AG08395 (cell line): ENCODE measurements at regions not wholly inside any gene's neighbourhood (a gene's known extent, or its start where the extent isn't known, plus 50 kb on each side); places are given as distances from the start of the nearest gene placed in this dataset.
A peak's percentile ranks its signal among the peaks of the same experiment; 100 is the strongest.
"Not testable (repeated sequence)": the region's sequence is repeated elsewhere in the genome, so short reads cannot be mapped to it uniquely, and the experiment has no call there.

Source experiments
- DNase-seq: peaks from one replicate; pipeline ENCODE4 v3.0.0; 2012; ENCODE audit warnings: mixed read lengths, low spot score

DNA sequence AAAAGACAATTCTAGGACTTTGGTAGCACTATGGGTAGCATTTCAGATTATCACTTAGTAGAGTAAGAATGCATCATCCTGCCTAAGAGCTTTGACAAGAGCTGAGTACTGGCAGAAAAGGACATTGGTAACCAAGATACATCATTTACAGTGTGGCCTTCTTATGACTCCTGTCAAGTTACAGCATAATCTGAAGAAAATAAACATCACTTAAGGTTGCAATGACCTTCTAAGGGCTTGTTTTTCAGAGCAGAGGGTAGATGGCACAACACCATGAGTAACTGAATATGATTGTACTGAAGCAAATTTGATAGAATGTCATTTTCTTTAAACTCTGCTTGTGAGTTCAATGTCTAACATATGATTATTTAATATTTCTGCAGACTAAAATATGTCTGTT lies 822.6 kb downstream of the TBC1D32 start:
- no peak for DNase-seq

DNA sequence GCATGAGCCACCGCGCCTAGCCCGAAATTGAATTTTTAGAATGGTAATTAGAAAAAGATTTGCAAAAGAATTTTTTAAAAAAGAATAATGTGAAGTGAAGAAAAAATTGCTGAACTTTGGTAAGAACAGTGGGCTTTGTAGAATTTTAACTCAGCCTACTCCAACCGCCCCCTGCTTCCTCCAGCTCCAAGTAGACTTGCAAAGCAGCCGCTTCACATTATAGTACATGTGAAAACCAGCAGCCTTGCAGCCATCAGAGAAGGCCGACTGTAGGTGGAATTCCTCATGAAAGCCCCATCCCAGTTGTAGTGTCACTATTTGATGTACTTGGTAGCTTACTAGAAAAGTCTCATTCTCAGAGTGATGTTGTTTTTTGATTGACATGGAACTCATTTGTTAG lies 835.6 kb downstream of the TBC1D32 start:
- no peak for DNase-seq

DNA sequence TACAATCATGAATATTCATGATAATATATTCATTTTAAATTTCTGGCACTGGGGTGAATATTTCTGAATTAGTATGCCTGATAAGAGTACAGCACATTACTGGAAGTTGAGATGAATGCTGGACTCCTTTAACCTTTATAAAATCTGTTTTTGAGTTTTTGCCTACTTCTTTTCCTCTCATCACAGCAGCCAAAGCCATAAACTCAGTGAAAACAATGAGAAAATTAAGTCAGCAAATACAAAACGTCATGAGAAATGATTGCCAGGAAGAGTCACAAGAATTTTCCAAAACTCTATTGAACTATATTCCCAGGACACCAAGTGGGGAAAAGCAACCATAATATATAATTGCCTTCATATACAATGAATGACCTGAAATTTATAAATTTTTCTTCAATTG lies 837.6 kb downstream of the TBC1D32 start:
- DNase-seq = no peak

DNA sequence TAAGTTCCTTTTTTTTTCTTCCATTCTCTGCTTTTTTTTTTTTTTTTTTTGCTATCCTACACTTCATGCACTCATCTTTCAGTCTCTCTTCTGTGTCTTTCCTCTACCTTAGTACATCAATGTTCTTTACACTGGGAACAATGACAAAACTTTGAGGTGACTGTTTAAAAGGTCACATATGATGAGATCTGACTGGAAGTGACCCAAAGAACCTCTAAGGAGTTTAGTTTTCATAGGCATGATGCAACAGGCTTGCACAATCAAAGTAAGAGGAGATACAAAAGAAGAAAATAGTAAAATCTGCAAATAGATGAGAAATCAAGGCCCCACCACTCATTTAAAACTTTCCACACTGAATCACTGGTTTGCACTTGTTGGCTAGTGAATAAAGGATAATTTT lies 840.8 kb downstream of the TBC1D32 start:
- DNase-seq = no peak

DNA sequence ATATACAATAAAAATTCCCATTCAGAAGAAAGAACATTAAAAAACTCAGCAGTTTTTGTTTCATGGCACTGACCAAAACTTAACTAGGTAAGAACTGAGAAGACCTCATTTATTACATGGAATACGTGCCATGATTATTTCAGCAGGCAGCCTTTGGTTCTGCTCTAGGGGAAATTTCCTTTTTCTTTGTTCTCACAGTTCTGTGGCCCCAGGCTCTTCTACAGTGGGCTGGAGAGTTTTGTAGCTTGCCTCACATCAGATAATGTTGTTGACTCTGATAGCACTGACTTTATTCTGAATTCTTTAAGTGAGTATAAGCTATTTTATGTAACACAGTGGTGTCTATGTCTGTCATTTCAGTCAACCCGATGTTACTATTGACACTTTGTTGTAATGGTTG lies 844.3 kb downstream of the TBC1D32 start:
- no peak for DNase-seq

DNA sequence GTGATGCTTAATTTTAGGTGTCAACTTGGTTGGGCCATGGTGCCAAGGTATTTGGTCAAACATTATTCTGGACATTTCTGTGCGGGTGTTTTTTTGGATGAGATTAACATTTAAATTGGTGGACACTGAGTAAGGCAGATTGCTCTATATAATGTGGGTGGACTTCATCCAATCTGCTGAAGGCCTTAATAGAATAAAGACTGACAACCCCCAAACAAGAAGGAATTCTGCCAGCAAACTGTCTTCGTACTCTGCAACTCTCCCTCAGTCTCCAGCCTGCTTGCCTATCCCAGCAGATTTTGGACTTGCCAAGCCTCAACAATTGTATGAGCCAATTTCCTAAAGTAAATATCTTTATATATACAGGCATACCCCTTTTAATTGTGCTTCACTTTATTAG lies 850.1 kb downstream of the TBC1D32 start:
- no peak for DNase-seq

DNA sequence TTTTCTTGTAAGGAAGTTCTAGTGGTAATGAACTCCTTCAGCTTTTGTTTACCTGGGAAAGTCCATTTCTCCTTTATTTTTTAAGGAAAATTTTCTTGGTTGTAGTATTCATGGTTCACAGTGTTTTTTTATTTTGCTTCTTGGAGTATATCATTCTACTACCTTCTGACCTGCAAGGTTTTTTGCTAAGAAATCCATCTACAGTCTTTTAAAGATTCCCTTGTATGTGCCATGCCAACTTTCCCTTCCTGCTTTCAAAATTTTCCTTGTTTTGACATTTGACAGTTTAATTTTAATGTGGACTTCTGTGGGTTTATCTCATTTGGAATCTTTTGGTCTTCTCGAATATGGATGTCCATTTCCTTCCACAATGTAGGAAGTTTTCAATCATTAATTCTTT lies 855.6 kb downstream of the TBC1D32 start:
- DNase-seq = no peak

DNA sequence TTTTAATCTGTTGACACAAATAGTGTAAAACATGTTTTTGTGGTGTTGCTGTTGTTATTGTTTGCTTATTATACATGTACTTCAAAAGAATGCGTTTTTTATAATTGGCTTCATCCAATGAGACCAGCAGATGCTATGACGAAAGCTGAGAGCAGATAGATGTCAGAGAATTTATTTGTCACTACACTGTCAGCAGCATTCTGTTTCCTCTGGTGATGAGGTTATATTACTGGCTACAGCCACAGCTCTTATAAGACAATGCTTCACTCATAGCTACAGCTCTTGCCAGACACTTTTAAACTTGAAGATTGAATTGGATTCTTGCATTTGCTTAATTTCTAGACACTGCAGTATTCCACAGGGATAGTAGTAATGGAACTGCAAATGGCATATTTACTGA lies 860.5 kb downstream of the TBC1D32 start:
- DNase-seq = no peak

DNA sequence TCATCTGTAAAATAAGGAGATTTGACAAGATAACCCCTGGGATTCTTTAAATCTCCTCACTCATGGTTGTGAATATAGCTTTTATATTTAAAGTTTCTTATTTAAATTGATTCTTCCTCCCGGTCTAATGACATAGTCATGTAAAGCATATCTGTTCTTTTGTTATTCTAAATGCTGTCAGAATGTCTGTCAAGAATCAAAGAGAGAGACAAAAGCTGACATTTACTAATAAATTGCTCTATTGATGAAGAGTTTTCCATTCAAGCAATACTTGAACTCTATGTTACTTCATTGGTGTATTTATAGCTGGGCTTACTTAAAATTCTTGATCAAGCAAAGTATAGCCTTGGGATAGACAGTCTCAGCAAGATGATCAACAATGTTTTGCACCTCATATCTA lies 865.8 kb downstream of the TBC1D32 start:
- DNase-seq = no peak

DNA sequence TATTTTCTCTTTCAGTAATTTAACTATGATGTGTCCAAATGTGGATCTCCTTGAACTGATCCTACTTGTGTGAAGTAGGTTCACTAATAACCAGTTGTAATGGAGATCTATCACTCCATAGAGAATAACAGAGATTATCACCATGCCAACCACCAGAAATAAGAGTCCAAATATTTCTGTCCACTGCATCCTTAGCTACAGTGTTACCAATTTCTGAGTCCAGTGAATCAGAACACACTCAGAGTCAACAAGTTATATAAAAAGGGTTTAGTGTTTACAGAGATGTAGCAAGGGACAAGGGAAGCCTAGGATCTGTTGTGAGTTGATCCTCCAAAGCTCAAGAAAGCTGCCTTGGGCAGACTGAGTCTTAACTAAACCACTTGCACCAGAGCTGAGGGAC lies 882.8 kb downstream of the TBC1D32 start:
- no peak for DNase-seq

DNA sequence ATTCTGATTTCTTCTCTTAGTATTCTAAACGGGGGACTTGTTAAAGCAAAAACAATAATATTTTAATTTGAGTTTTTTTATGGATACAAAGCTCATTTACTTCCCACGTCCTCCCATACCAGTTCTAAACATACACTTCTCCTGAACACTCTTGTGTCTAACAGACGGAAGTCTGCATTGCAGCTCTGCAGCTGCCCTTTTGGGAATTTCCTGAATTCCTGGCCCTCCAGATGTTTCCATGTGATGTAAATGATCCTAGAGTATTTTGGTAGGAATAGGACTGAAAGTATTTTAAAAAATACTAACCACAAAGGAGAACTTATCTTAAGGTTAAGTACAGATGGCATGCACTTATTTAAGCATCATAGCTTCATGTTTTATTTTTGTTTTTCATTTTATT lies 886.7 kb downstream of the TBC1D32 start:
- DNase-seq = no peak

DNA sequence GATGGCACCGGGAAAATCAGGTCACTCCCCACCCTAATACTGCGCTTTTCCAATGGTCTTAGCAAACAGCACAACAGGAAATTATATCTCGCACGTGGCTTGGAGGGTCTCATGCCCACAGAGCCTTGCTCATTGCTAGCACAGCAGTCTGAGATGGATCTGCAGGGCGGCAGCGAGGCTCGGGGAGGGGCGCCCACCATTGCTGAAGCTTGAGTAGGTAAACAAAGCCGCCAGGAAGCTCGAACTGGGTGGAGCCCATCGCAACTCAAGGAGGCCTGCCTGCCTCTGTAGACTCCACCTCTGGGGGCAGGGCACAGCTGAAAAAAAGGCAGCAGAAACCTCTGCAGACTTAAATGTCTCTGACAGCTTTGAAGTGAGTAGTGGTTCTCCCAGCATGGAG lies 901.4 kb downstream of the TBC1D32 start:
- DNase-seq = not testable (repeated sequence)

DNA sequence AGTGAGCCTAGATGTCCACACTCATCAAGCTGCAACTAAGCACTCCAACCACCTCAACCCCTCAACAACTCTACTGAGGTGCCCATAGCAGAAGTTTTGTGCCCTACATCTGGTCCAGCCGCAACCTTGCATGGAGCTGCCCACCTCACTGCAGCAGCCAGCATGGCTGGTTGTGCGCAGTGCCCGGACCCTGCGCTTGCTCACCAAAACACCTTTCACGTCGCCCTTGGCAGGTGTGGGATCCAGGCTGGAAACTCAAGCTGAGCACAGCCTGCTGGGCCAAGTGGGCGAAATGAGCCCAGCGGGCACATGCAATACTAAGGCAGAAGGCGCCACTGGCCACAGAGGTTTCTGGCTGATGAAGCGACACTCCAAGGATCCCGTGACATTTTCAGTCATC lies 902.4 kb downstream of the TBC1D32 start:
- no peak for DNase-seq

DNA sequence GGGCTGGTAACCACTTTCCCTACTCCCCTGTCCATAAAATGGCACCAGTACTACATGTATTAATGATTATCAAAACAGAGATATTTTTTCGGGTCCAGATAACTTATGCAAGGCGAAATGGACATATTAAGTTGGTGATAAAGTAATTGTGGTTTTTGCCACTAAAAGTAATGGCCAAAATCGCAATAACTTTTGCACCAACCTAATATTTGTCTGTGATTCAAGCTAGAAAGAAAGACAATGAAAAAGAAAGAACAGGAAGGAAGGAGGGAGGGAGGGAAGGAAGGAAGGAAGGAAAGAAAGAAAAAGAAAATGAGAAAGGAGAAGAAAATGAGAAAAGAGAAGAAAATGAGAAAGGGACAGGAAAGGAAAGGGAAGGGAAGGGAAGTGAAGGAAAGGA lies 922.9 kb downstream of the TBC1D32 start:
- no peak for DNase-seq

DNA sequence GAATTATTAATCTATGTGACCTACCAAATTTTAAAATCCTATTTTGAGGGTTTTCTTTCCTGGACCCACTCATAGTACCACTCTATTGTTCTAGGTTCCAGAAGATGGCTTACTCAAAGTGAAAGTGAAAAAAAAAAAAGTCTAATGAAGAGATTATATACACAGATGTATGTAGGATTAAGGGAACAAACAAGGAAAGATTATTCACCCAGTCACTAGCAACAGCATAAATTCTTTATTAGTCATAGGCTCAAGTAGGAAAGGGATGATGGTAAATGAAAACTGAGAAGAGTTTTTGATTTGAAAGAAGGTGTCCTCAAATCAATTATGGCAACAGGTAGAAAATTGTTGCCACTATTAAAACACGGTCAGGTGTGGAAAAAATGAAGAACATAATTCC lies 923.7 kb downstream of the TBC1D32 start:
- DNase-seq = no peak

DNA sequence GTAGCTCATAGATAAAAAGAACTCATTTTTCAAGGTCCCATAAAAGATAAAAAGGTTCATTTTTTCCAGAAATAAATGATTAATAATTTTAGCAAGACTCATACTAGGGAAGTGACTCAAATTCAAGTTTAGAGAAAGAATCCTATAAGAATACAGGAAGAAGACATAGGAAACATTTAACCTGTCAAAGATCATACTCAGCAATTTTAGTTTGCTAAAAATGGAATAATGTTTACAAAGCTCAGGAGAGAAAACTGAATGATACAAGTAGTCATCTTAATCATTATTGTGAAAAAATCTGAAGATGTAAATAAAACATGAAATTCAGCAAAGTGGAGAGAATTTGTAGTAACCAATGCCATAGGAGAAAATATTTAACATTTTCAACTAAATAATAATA lies 926.6 kb downstream of the TBC1D32 start:
- DNase-seq = no peak

DNA sequence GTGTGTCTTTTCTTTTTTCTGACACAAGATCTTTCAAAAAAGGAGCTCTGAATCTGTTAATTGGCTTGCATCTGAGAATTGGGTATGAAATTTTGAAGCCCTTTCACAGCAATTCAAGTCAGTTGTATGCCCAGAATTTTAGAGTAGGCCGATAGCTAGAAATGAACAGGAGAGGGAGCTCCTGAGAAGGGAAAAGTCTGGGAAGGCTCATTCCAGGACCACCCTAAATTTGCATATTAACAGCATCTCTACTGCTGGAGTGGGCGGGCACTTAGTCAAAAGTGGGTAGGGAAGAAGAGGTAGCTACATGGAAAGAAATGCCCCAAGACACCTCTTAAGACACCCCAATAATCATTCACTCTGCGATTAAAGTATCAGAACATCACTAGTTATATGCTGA lies 928.3 kb downstream of the TBC1D32 start:
- no peak for DNase-seq

DNA sequence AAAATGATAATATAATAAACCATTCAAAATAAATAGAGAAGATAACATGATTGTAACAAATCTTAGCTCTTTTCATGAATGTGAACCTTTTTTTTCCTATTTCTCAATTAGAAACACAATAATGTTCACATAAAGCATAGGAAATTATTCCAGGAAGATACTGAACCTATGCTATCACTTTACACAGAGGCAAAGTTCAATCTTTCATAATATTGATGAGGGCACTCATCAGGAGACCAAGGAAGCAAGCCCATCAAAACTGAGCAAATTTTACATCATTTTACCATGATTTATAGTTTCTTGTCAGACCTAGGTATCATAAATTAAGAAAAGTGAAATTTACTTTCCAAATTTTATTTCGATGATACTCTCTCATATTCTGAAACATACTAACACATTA lies 938.5 kb downstream of the TBC1D32 start:
- no peak for DNase-seq

DNA sequence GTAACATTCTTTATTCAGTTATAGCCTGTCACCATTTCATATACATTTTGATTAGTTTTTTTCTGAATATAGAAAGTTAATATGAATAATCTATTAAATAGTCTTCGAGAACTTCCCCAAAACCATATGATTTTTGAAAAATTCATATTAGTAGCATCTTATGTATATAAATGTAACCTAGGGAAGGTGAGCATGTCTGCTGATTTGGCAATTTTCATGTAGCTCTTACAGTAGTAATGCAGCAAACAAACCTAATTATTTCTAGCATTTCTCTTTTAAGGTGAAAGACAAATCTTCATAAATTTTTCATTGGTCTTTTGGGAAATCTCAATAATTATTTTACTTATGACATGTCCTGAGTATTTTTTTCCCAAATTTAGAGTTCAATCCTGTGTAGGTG lies 939.0 kb downstream of the TBC1D32 start:
- DNase-seq = no peak

DNA sequence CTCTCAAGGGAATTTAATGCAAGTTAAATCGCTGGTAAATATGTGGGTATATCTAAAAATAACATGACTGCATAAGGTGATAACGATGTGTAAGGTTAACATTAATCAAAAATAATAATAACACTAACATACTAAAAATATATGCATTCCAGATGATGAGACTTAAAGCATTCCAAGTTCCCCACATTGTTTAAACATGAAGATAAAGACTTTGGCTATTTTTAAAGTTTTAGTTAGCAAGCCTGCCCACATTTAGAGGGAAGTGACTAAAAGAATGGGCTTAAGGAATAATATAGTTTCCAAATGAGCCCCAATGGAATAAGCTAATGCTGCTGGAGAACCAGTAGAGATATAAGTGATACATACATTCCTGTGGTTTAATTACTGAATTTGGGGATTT lies 941.3 kb downstream of the TBC1D32 start:
- no peak for DNase-seq

DNA sequence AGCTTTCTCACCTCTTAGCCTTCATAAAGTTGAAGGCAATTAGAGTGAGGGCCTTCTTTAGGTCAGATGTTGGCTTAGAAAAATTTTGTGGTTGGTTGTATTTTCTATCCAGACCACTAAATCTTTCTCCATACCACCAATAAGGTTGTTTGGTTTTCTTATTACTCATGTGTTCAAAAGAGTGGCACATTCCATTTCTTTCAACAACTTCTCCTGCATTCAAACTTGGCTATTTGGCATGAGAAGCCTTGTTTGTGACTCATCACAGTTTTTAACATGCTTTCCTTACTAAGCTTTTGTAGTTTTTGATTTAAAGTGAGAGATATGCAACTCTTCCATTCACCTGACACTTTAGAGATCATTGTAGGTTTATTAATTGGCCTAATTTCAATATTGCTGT lies 949.6 kb downstream of the TBC1D32 start:
- DNase-seq = no peak

DNA sequence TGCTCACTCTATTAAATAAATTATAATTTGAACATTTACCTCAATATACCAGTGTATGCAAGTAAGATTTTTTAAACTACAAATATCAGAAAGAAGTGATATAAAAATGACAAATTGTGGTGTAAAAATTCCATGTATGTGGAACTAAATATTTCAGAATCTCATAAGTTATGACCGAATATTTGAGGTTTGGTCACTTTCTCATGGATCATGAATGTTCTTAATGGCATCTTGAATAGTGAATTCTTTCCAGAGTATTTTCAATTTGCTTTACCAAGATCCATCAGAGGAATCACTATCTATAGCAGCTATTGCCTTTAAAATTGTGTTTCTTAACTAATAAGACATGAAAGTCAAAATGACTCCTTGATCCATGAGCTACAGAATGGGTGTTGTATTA lies 950.6 kb downstream of the TBC1D32 start:
- DNase-seq = no peak

DNA sequence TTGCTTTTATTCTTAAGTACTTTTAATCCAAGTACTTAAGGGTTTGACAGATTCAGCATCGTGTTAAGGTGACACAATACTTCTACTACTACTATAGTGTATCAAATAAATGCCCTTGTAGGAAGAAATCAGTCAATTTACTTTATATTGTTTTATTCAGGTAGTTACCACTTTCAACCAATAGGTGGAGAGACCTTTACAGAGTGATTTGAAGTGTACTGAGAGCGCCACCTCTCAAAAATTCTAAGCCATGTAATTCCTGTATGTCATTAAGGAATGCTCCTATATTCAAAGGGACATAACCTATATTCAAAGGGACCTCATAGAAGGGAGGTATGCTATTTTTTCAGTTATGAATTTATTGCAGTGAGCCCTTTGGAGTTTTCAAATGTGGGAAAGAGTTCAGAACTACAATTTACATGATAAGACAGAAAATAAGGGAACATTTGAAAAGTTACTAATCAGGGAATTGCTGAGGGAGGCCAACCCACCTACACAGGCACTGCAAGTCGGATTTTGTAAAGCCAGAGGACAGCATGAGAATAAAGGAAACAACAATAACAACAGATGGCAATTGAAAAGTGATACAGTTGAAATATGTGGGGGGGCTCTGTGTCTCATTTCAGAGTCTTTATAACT lies 955.6 kb downstream of the TBC1D32 start:
- peak; percentile 12 for DNase-seq

DNA sequence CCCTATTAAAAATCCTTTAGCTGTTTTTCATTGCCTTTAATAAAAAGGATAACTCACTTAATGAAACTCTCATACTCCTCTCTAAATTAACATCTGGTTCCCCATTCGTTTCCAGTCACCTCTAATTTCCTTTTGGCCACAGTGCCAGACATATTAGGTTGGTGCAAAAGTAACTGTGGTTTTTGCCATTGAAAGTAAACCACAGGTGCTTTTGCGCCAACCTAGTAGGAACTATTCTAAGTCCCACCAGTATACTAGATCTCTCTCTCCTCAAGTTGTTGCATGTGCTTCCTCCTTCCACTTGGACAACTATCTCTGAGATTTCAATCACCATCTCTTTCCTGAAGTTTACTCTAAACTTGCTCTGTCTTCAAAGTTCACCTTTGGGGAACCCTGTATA lies 961.1 kb downstream of the TBC1D32 start:
- no peak for DNase-seq

DNA sequence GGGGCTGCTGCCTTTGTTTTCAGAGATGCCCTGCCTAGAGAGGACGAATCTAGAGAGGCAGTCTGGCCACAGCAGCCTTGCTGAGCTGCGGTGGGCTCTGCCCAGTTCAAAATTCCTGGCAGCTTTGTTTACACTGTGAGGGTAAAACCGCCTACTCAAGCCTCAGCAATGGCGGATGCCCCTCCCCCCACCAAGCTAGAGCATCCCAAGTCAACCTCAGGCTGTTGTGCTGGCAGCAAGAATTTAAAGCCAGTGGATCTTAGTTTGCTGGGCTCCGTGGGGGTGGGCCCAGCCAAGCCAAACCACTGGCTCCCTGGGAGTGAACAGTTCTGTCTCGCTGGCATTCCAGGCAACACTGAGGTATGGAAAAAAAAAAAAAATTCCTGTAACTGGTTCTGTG lies 970.9 kb downstream of the TBC1D32 start:
- no peak for DNase-seq
